HFF-Myc (cell line): ENCODE measurements at regions not wholly inside any gene's neighbourhood (a gene's known extent, or its start where the extent isn't known, plus 50 kb on each side); places are given as distances from the start of the nearest gene placed in this dataset.

Experiments used
- DNase-seq: peaks from one replicate; pipeline ENCODE4 v3.0.0-alpha.2; 2011; ENCODE audit warnings: low read depth; ENCODE audit errors: extremely low read depth
- H3K4me3 ChIP-seq: replicated peaks from 2 replicates; pipeline ENCODE4 v1.5.1; 2011; ENCODE audit warnings: low read depth, mild to moderate bottlenecking, control low read depth, low read length
- TF ChIP-seq, protein P1 (sequence below): IDR thresholded peaks from 2 replicates; pipeline ENCODE4 v1.5.1; 2012; ENCODE audit warnings: mild to moderate bottlenecking, low read depth, low read length, control low read depth; ENCODE audit errors: missing control alignments

DNA sequence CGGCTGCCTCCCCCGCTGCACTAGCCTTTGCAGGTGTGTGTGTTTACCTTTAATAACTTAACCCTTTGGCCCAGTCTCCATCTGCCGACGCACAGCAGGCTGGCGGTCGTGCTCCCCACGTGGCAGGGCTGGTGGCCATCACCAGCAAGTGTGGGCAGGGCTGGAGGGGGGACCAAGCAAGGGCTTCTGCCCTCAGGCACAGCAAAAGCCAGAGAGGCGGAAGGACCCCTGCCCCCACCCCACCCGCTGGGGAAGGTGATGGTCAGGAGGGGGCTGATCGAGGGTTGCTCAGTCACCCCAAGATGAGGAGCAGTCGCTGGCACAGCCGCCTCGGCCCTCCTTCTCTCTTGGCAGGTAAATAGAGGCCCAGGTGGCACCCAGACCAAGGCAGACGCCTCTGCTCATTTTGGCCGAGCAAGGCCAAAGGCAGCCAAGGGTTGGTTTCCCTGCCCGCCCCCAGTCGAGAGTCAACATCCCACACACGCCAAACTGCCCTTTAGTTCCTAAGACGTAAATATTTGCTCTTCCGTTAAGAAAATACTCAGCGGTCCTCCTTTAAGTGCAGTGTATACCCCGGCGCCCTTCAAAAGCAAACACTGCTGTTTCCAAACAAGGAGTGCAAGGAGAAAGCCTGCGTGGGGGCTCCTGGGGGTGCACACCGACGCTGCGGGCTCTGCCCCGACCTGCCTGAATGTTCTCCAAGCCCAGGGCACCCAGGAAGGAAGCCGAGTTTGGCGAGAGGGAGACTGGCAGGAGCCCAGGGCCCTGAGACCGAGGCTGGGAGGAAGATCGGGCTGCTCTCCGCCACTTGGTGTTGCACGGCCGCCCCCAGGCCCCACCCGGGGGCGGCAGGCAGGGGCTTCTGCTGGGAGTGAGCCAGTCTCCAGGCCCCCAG, 82.7 kb downstream of the SIK1 start:
- TF ChIP-seq, protein P1, sequence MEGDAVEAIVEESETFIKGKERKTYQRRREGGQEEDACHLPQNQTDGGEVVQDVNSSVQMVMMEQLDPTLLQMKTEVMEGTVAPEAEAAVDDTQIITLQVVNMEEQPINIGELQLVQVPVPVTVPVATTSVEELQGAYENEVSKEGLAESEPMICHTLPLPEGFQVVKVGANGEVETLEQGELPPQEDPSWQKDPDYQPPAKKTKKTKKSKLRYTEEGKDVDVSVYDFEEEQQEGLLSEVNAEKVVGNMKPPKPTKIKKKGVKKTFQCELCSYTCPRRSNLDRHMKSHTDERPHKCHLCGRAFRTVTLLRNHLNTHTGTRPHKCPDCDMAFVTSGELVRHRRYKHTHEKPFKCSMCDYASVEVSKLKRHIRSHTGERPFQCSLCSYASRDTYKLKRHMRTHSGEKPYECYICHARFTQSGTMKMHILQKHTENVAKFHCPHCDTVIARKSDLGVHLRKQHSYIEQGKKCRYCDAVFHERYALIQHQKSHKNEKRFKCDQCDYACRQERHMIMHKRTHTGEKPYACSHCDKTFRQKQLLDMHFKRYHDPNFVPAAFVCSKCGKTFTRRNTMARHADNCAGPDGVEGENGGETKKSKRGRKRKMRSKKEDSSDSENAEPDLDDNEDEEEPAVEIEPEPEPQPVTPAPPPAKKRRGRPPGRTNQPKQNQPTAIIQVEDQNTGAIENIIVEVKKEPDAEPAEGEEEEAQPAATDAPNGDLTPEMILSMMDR, result no peak
- no peak for DNase-seq
- H3K4me3 ChIP-seq, result no peak overlapping the region

DNA sequence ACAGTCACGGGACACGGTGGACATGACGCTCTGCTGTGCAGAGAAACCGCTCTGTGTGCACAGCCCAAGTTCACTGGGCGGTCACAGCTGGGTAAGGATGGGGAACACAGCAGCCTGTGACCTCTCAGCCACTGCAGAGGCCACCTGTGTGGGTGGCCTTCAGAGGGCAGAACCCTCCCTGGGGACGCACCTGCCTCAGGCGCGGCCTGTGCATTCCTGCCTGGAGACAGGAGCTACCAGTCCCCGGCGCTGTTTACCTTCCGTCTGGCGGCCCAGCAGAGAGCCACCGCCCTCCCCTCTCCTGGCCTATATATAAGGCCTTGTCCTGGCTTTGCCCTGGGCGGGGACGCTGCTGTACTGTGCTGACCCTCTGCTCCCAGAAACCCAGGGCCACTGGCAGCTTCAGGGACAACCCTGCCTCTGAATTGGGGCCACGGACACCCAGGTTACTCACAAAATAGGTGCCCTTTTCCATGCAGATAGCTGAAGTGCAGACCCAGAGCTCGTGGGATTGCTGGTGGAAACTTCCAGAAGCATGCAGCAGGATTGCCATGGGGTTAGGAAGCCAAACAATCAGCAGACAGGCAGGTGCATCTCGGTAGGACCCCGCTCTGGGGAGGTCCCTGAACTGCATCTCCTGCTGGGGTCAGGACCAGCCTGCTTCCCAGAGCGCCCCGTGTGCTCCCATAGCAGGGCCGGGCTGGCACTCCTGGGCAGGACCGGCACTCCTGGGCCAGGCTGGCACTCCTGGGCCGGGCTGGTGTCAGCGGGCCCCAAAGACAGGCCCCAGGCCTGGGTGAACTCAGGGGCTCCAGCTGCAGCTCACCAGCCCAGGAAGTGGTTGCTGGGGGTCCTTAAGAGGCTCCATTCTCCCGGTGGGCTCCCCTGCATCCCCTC, 83.6 kb downstream of the SIK1 start:
- no peak overlapping the region for H3K4me3 ChIP-seq
- no peak for DNase-seq
- TF ChIP-seq, protein P1, result no peak

DNA sequence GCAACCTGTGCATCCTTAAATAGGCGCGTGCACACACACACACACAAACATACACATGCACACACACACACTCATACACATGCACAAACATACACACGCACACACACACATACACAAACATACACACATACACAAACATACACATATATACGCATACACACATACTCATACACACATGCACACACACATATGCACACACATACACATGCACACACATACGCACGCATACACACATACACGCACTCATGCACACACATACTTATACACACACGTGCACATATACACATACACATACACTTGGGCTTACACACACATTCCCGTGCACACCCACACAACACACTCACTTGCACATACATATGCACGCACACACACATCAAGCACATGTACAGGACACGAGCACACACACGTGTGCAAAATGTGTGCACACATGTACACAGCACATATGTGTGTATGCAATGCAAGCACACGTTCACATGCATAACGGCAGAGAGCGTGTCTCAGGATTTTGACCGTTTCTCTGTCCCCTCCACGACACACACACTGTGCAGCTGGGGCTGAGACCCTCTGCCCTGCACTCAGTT, 84.5 kb downstream of the SIK1 start:
- H3K4me3 ChIP-seq, result no peak overlapping the region
- TF ChIP-seq, protein P1, result no peak
- no peak for DNase-seq

DNA sequence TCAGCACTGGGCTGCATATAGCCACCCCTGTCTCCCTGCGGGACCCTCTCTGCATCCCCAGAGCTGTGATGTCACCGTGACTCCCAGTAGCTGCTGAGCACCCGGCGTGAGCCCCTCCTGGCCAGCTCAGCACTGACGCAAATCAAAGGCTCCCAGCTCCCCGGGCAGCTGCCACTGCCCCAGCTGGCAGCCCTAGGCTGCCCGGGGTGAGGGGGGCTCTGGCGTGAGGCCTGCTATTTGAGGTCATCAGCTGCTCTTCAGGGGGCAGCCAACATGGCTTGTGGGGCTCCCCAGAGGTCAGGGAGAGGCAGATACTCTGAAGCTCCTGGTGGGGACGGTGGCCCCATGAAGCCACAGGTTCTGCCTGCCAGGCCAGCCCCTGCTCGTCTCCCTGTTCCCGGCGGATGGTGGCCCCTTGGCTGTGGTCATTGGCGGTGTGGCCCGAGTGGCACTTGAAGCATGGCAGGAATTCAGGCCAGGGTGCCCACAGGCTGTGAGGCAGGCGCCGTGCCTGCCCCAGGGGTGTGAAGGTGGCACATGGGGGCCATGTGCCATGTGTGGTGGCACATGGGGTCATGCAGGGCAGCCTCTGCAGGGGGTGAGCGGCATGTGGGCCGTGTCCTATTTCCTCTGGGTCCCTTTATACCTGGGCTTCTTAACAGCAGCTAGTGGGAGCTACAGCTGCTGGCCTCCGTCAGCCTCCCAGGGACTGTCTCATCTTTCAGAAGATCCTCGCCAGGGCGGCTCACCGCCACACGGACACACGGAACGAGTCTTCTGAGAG, 85.4 kb downstream of the SIK1 start:
- no peak overlapping the region for H3K4me3 ChIP-seq
- TF ChIP-seq, protein P1, result no peak
- no peak for DNase-seq

DNA sequence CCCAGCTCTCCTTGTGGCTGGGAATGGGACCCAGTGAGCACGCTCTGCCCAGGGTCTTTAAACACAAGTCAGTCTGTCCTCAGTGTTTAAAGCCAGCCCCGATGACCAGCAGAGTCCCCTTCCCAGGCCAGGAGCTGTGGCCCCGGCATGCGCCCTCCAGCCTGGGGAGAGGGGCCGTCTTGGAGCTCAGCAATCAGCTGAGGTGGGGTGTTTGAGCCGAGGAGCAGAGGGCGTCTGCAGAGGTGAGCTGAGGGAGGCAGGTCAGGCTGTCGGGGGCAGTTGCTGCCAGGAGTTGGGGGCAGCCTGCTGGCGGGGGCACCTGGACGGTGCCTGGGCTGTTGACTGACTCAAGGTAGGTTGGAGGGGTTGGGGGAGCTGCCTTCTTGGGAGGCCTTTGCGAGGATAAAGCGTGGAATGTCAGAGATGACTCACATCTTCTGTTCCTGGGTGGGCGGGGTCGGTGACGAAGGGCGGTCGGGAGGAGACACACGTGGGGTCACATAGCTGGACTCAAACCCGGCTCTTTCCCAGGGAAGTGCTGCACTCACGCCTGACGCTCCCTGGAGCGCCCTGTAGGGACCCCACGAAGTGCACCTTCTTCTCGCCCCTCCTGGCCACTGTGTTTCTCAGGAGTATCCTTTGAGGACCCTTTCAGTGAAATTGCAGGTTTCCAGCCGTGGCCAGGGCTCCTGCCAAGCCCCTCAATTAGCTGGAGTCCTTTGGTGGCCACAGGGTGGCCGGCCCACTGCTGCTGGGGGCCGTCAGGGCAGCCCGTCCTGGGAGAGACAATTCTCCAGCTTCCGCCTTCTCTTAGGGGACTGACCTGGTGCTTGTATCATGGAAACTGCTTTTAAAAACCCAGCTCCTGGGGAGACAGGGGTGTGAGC, 86.2 kb downstream of the SIK1 start:
- H3K4me3 ChIP-seq, result no peak overlapping the region
- TF ChIP-seq, protein P1, result no peak
- no peak for DNase-seq
